Upper lobe of left lung (tissue), 4 donors: ENCODE measurements at regions not wholly inside any gene's neighbourhood (a gene's known extent, or its start where the extent isn't known, plus 50 kb on each side); places are given as distances from the start of the nearest gene placed in this dataset.

Source experiments
- POLR2AphosphoS5 ChIP-seq, 2 donors: sonication (generic); formaldehyde crosslinking; IDR thresholded peaks; one replicate each; pipeline ENCODE4 v1.5.1; 2017; ENCODE audit warnings: antibody characterized with exemption in 2 of 2
- TF ChIP-seq, protein P1 (sequence below), 6 experiments: fragments of 450-650 bp in 4 of 6; fragments of 200-600 bp in 2 of 6; sonication (generic) in 2 of 6; IDR thresholded peaks; one replicate each; pipeline ENCODE4 v1.5.1; 2016 to 2019; ENCODE audit warnings: antibody characterized with exemption in 6 of 6

DNA sequence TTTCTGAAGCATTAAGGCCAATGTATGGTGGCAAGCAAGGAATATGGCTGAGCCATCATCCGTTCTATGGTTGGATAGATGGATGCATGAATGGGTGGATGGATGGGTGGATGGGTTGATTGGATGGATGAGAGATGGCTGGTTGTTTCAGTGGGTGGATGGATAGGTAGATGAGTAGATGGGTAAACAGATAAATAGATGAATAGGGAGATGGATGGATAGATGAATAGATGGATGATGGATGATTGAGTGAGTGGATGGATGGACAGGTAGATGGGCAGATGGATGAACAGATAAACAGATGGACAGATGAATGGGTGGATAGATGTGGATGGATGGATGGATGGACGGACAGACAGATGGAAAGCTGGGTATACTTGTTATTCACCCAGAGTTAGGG, 92.6 kb upstream of the ZNF618 start:
- TF ChIP-seq, protein P1, sequence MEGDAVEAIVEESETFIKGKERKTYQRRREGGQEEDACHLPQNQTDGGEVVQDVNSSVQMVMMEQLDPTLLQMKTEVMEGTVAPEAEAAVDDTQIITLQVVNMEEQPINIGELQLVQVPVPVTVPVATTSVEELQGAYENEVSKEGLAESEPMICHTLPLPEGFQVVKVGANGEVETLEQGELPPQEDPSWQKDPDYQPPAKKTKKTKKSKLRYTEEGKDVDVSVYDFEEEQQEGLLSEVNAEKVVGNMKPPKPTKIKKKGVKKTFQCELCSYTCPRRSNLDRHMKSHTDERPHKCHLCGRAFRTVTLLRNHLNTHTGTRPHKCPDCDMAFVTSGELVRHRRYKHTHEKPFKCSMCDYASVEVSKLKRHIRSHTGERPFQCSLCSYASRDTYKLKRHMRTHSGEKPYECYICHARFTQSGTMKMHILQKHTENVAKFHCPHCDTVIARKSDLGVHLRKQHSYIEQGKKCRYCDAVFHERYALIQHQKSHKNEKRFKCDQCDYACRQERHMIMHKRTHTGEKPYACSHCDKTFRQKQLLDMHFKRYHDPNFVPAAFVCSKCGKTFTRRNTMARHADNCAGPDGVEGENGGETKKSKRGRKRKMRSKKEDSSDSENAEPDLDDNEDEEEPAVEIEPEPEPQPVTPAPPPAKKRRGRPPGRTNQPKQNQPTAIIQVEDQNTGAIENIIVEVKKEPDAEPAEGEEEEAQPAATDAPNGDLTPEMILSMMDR (IDR thresholded peaks at IDR 0.05): no peak
- no peak for TF ChIP-seq POLR2AphosphoS5 (IDR thresholded peaks at IDR 0.05)
